ENCODE measurements at regions not wholly inside any gene's neighbourhood (a gene's known extent, or its start where the extent isn't known, plus 50 kb on each side); places are given as distances from the start of the nearest gene placed in this dataset.

GRCh38 chr2:114201781-114202180 lies 240.7 kb upstream of the DPP10 start:
- H3K9me3 ChIP-seq: no peaks in the 10 kb centered on the region
- H3K27me3 ChIP-seq: no peaks in the 10 kb centered on the region
- no peaks in the 10 kb centered on the region for H3K36me3 ChIP-seq
- H3K27ac ChIP-seq: no peak overlapping the region
- intact Hi-C loops (cut with DNase I): no loop called here
- no peak for DNase-seq (ENCODE audit: low spot score in 2 of 2)
- no peak for TF ChIP-seq CTCF (IDR thresholded peaks at IDR 0.05)
- H3K4me1 ChIP-seq: no peaks in the 10 kb centered on the region
- no peak overlapping the region for H3K4me3 ChIP-seq

DNA sequence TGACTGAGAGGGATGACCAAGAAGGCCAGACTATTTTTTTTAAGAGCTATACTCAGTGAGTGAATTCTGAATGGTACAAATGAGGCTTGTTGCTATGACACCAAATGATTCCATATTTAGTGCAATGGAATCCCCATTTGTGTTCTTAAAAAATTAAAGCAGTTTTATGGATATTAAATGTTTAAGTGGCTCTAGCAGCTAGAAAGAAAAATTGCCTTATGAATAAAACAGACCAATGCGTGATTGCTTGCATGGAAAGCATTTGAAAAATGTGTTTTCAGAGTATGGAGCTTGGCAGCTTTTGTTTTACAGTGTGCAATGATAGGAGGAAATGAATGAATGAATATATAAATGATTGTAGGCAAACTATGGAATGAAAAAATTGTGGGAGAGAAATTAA lies 238.8 kb upstream of the DPP10 start:
- Histone ChIP-seq H3K4me1 (no peaks in the 10 kb centered on the region), H3K4me3 (no peak overlapping the region), H3K36me3 (no peaks in the 10 kb centered on the region), H3K27ac (no peak overlapping the region), H3K27me3 (no peaks in the 10 kb centered on the region), H3K9me3 (no peaks in the 10 kb centered on the region)
- no peak for TF ChIP-seq CTCF (IDR thresholded peaks at IDR 0.05)
- no peak for DNase-seq (ENCODE audit: low spot score in 2 of 2)
- intact Hi-C loops (cut with DNase I): no loop called here

GRCh38 chr2:114213808-114214207 lies 228.6 kb upstream of the DPP10 start:
- intact Hi-C loops (cut with DNase I): loop anchor here (5.0 kb wide), 1 partner anchor 338 kb away; no protein-coding TSS in a partner anchor
- no peak overlapping the region for H3K27ac ChIP-seq
- no peaks in the 10 kb centered on the region for H3K27me3 ChIP-seq
- no peaks in the 10 kb centered on the region for H3K36me3 ChIP-seq
- TF ChIP-seq CTCF (IDR thresholded peaks at IDR 0.05): no peak
- H3K9me3 ChIP-seq: no peaks in the 10 kb centered on the region
- H3K4me1 ChIP-seq: no peaks in the 10 kb centered on the region
- no peak for DNase-seq (ENCODE audit: low spot score in 2 of 2)
- no peak overlapping the region for H3K4me3 ChIP-seq

- Histone ChIP-seq H3K27me3 (no peaks in the 10 kb centered on the region), H3K4me1 (no peaks in the 10 kb centered on the region), H3K27ac (no peak overlapping the region), H3K4me3 (no peak overlapping the region), H3K36me3 (no peaks in the 10 kb centered on the region), H3K9me3 (no peaks in the 10 kb centered on the region)
- TF ChIP-seq CTCF (IDR thresholded peaks at IDR 0.05): no peak
- intact Hi-C loops (cut with DNase I): no loop called here
- DNase-seq (ENCODE audit: low spot score in 2 of 2): no peak
These were observed 224.1 kb upstream of the DPP10 start for GRCh38 chr2:114218383-114218782.

- Histone ChIP-seq H3K4me1 (no peaks in the 10 kb centered on the region), H3K27ac (no peak overlapping the region)
- intact Hi-C loops (cut with DNase I): no loop called here
These were observed 223.0 kb upstream of the DPP10 start for GRCh38 chr2:114219456-114219855.

More at GRCh38 chr2:114219456-114219855, 223.0 kb upstream of the DPP10 start:
- H3K4me3 ChIP-seq: no peak overlapping the region
- no peak for TF ChIP-seq CTCF (IDR thresholded peaks at IDR 0.05)
- H3K27me3 ChIP-seq: no peaks in the 10 kb centered on the region
- no peak for DNase-seq (ENCODE audit: low spot score in 2 of 2)
- H3K36me3 ChIP-seq: no peaks in the 10 kb centered on the region
- no peaks in the 10 kb centered on the region for H3K9me3 ChIP-seq

Data from ascending aorta (tissue), 2 donors.